EL (cell line): ENCODE measurements at regions not wholly inside any gene's neighbourhood (a gene's known extent, or its start where the extent isn't known, plus 50 kb on each side); places are given as distances from the start of the nearest gene placed in this dataset.
"Not testable (repeated sequence)": the region's sequence is repeated elsewhere in the genome, so short reads cannot be mapped to it uniquely, and the experiment has no call there.

Experiments
- DNase-seq: peaks from one replicate; pipeline ENCODE4 v3.0.0-alpha.2; 2016

GRCh38 chr3:91348064-91348463 is 2240.6 kb downstream of the EPHA3 start:
- not testable (repeated sequence) for DNase-seq

GRCh38 chr3:91349072-91349471 is 2241.7 kb downstream of the EPHA3 start:
- DNase-seq: not testable (repeated sequence)

GRCh38 chr3:91352161-91352560 is 2244.7 kb downstream of the EPHA3 start:
- not testable (repeated sequence) for DNase-seq

- DNase-seq: not testable (repeated sequence)
These were observed 2251.9 kb downstream of the EPHA3 start for GRCh38 chr3:91359278-91359677.

- DNase-seq: peak; percentile 6
These were observed 2275.9 kb downstream of the EPHA3 start for GRCh38 chr3:91383100-91383894.

GRCh38 chr3:91403938-91404337 is 2296.5 kb downstream of the EPHA3 start:
- not testable (repeated sequence) for DNase-seq

- not testable (repeated sequence) for DNase-seq
These were observed 2334.6 kb downstream of the EPHA3 start for GRCh38 chr3:91442063-91442462.

GRCh38 chr3:91442483-91442882 is 2335.1 kb downstream of the EPHA3 start:
- DNase-seq: not testable (repeated sequence)

- DNase-seq: not testable (repeated sequence)
These were observed 2341.0 kb downstream of the EPHA3 start for GRCh38 chr3:91448379-91448778.

GRCh38 chr3:91466517-91466916 is 2359.1 kb downstream of the EPHA3 start:
- not testable (repeated sequence) for DNase-seq

GRCh38 chr3:91469251-91469650 is 2361.8 kb downstream of the EPHA3 start:
- DNase-seq: not testable (repeated sequence)

GRCh38 chr3:91485026-91485425 is 2377.6 kb downstream of the EPHA3 start:
- peak; percentile 17 for DNase-seq

GRCh38 chr3:91485891-91486290 is 2378.5 kb downstream of the EPHA3 start:
- not testable (repeated sequence) for DNase-seq

GRCh38 chr3:91497712-91498111 is 2390.3 kb downstream of the EPHA3 start:
- DNase-seq: not testable (repeated sequence)

- DNase-seq: not testable (repeated sequence)
These were observed 2392.4 kb downstream of the EPHA3 start for GRCh38 chr3:91499850-91500249.

- DNase-seq: not testable (repeated sequence)
These were observed 2397.5 kb downstream of the EPHA3 start for GRCh38 chr3:91504874-91505273.
